Neuronal stem cell (in vitro differentiated cells): ENCODE measurements at regions not wholly inside any gene's neighbourhood (a gene's known extent, or its start where the extent isn't known, plus 50 kb on each side); places are given as distances from the start of the nearest gene placed in this dataset.

Source experiments
- DNase-seq: peaks from one replicate; pipeline ENCODE4 v3.0.0-alpha.2; 2013; ENCODE audit warnings: low spot score
- H2AFZ ChIP-seq: one replicate; pipeline ENCODE4 v1.6.1; 2013; ENCODE audit warnings: mild to moderate bottlenecking, low read length, inconsistent platforms
- H2AK5ac ChIP-seq: 2 replicates; pipeline ENCODE4 v1.6.1; 2013; ENCODE audit warnings: low read depth, mild to moderate bottlenecking, inconsistent platforms, low read length, moderate library complexity, mixed read lengths
- H2BK120ac ChIP-seq: 2 replicates; pipeline ENCODE4 v1.6.1; 2013; ENCODE audit warnings: low read depth, mild to moderate bottlenecking, inconsistent platforms, low read length, moderate library complexity, mixed read lengths
- H2BK12ac ChIP-seq: one replicate; pipeline ENCODE4 v1.6.1; 2013; ENCODE audit warnings: low read length, inconsistent platforms
- H2BK15ac ChIP-seq: 2 replicates; pipeline ENCODE4 v1.6.1; 2013; ENCODE audit warnings: mild to moderate bottlenecking, low read length, inconsistent platforms, mixed read lengths
- H2BK5ac ChIP-seq: one replicate; pipeline ENCODE4 v1.6.1; 2013; ENCODE audit warnings: inconsistent platforms, mild to moderate bottlenecking, low read length, moderate library complexity
- H3K14ac ChIP-seq: one replicate; pipeline ENCODE4 v1.6.1; 2013; ENCODE audit warnings: low read length, inconsistent platforms
- H3K18ac ChIP-seq: 2 replicates; pipeline ENCODE4 v1.6.1; 2013; ENCODE audit warnings: low read length, inconsistent platforms
- H3K23ac ChIP-seq: 2 replicates; pipeline ENCODE4 v1.6.1; 2013; ENCODE audit warnings: low read depth, mild to moderate bottlenecking, mixed read lengths, low read length, inconsistent platforms; ENCODE audit not compliant: poor library complexity
- H3K27ac ChIP-seq: replicated peaks from 3 replicates; pipeline ENCODE4 v1.5.1; 2013; ENCODE audit warnings: low read length, inconsistent platforms
- H3K27me3 ChIP-seq, 3 experiments: 2 replicates each; pipeline ENCODE4 v1.6.1; 2013; ENCODE audit warnings: low read length in 3 of 3, mild to moderate bottlenecking in 2 of 3, inconsistent platforms in 1 of 3, low read depth in 1 of 3, mixed read lengths in 1 of 3, moderate library complexity in 1 of 3; ENCODE audit not compliant: control insufficient read depth in 3 of 3, insufficient read depth in 3 of 3
- H3K36me3 ChIP-seq, 2 donors: replicated peaks in 1 of 2; 2 replicates each; pipeline ENCODE4 v1.6.1; 2013; ENCODE audit warnings: low read length in 2 of 2; ENCODE audit not compliant: control insufficient read depth in 2 of 2, insufficient read depth in 2 of 2
- H3K4ac ChIP-seq: 2 replicates; pipeline ENCODE4 v1.6.1; 2013; ENCODE audit warnings: inconsistent platforms, mild to moderate bottlenecking, low read length, moderate library complexity
- H3K4me1 ChIP-seq, 2 donors: 1 replicate in 1 of 2; 2 replicates in 1 of 2; pipeline ENCODE4 v1.6.1; 2013; ENCODE audit warnings: low read length in 2 of 2, low read depth in 1 of 2; ENCODE audit not compliant: control insufficient read depth in 2 of 2, insufficient read depth in 1 of 2
- H3K4me2 ChIP-seq: one replicate; pipeline ENCODE4 v1.6.1; 2013; ENCODE audit warnings: mild to moderate bottlenecking, low read length, inconsistent platforms; ENCODE audit not compliant: insufficient read depth, poor library complexity, severe bottlenecking
- H3K4me3 ChIP-seq, 2 donors: 2 replicates each; pipeline ENCODE4 v1.5.1; 2013; ENCODE audit warnings: low read length in 2 of 2, mild to moderate bottlenecking in 2 of 2, inconsistent platforms in 1 of 2, moderate library complexity in 1 of 2
- H3K79me1 ChIP-seq: one replicate; pipeline ENCODE4 v1.6.1; 2013; ENCODE audit warnings: low read depth, mild to moderate bottlenecking, inconsistent platforms, low read length, moderate library complexity
- H3K9ac ChIP-seq: one replicate; pipeline ENCODE4 v1.6.1; 2013; ENCODE audit warnings: mild to moderate bottlenecking, low read depth, low read length, inconsistent platforms; ENCODE audit not compliant: poor library complexity
- H3K9me3 ChIP-seq, 2 donors: replicated peaks in 1 of 2; 2 replicates each; pipeline versions ENCODE3 to v1.6.1; 2013; ENCODE audit warnings: low read length in 2 of 2, mild to moderate bottlenecking in 2 of 2, inconsistent platforms in 1 of 2, low read depth in 1 of 2, mixed read lengths in 1 of 2, moderate library complexity in 1 of 2; ENCODE audit not compliant: control insufficient read depth in 2 of 2, insufficient read depth in 1 of 2
- H4K8ac ChIP-seq: one replicate; pipeline ENCODE4 v1.6.1; 2013; ENCODE audit warnings: low read depth, mild to moderate bottlenecking, inconsistent platforms, low read length, moderate library complexity
- H4K91ac ChIP-seq: one replicate; pipeline ENCODE4 v1.6.1; 2013; ENCODE audit warnings: low read length, low read depth, mild to moderate bottlenecking, inconsistent platforms; ENCODE audit not compliant: poor library complexity
- WGBS, 2 donors: extraction: QIAGEN DNeasy Blood & Tissue Kit; methylation state at CpG; one replicate each; pipeline ENCODE4 v1.1.7; 2013; ENCODE audit warnings: missing lambda C conversion rate in 2 of 2, mixed read lengths in 1 of 2; ENCODE audit not compliant: insufficient read length in 2 of 2, insufficient replicate concordance in 1 of 2; ENCODE audit errors: extremely low coverage in 2 of 2; 5-methylcytosine and 5-hydroxymethylcytosine counted together

DNA sequence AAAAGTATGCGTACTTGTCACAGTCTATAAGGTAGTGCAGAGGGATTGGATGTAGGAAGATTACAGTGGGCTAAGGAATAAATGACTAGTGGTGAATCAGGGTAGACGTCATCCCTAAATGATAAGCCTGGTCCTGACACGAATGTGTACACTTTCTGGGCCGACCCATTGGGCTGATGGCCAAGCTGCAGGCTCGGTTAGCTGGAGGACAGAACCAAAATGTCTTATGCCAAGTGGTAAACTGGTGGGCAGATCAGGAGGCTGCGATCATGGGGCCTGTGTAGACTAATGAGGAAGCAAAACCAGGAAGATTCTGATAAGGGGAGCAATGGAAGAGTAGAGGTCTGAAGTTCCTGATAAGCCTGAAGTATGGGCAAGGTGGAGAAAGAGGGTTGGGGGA, 272.8 kb upstream of the GATB start:
- WGBS, 2 donors, result no CpG with 5 or more reads among the region's 6 CpGs
- Histone ChIP-seq H2AK5ac (no peak overlapping the region), H2BK5ac (no peak overlapping the region), H3K4me2 (no peak overlapping the region), H2BK120ac (no peak overlapping the region), H4K91ac (no peak overlapping the region), H3K79me1 (no peaks in the 10 kb centered on the region), H2AFZ (no peak overlapping the region), H3K27ac (no peak overlapping the region), H2BK15ac (no peak overlapping the region), H3K4ac (no peak overlapping the region), H3K18ac (no peak overlapping the region), H4K8ac (no peak overlapping the region), H3K4me3 (no peak overlapping the region), H3K14ac (no peak overlapping the region), H3K23ac (no peak overlapping the region), H3K4me1 (no peaks in the 10 kb centered on the region), H3K9ac (no peak overlapping the region), H2BK12ac (no peak overlapping the region), H3K27me3 (no peaks in the 10 kb centered on the region), H3K9me3 (no peaks in the 10 kb centered on the region), H3K36me3 (no peaks in the 10 kb centered on the region)
- no peak for DNase-seq

DNA sequence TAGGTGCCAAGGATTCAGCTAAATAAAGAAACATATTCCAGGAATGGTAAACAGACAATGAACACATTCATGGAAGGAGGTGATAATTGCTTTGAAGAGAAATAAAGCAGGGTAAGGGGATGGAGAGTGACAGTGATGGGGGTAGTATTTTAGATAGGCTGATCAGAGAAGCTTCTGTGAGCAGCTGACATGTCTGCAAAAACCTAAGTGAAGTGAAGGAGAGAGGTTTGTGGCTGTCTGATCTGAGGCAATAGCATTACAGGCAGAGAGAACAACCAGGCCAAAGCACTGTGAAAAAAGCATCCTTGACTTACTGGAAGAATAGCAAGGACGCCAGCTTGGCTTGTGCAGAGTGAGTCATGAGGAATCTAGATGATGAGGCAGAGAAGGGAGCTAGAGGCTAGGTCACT, 271.9 kb upstream of the GATB start:
- Histone ChIP-seq H3K4ac (no peak overlapping the region), H3K9me3 (no peaks in the 10 kb centered on the region), H3K14ac (no peak overlapping the region), H2AK5ac (no peak overlapping the region), H3K27me3 (no peaks in the 10 kb centered on the region), H2BK5ac (no peak overlapping the region), H3K79me1 (no peaks in the 10 kb centered on the region), H3K4me2 (no peak overlapping the region), H4K91ac (no peak overlapping the region), H3K23ac (no peak overlapping the region), H3K18ac (no peak overlapping the region), H2BK120ac (no peak overlapping the region), H4K8ac (no peak overlapping the region), H3K9ac (no peak overlapping the region), H3K4me1 (no peaks in the 10 kb centered on the region), H2BK12ac (no peak overlapping the region), H3K4me3 (no peak overlapping the region), H3K27ac (no peak overlapping the region), H2AFZ (no peak overlapping the region), H2BK15ac (no peak overlapping the region), H3K36me3 (no peaks in the 10 kb centered on the region)
- WGBS, 2 donors, result no CpG with 5 or more reads among the region's 1 CpG
- DNase-seq, result no peak

DNA sequence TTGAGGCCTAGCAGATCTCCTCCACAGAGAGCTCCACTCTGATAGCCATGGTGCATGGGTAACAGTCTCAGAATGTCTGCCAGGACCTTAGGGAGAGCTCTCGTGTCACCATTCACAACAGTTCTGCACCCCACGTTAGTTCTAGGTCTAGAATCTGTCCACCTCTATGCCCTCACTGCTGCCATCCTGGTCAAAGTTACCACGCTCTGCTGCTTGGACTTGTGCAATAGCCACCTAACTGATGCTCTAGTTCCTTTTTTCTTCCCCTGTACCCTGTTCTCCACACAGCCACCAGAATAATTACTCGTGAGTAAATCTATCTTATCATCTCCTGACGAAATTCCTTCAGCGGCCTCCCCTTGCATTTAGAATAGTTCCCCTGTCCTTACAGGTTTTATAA, 268.8 kb upstream of the GATB start:
- no peak overlapping the region for H4K91ac ChIP-seq
- no CpG with 5 or more reads among the region's 6 CpGs for WGBS, 2 donors
- H3K36me3 ChIP-seq, result no peaks in the 10 kb centered on the region
- H3K23ac ChIP-seq, result no peak overlapping the region
- H3K9me3 ChIP-seq, result no peaks in the 10 kb centered on the region
- no peak overlapping the region for H4K8ac ChIP-seq
- no peak overlapping the region for H2AFZ ChIP-seq
- H2BK15ac ChIP-seq, result no peak overlapping the region
- no peak overlapping the region for H2BK120ac ChIP-seq
- no peak overlapping the region for H2AK5ac ChIP-seq
- no peak overlapping the region for H3K4me2 ChIP-seq
- no peaks in the 10 kb centered on the region for H3K27me3 ChIP-seq
- no peak overlapping the region for H3K4me3 ChIP-seq
- H2BK12ac ChIP-seq, result no peak overlapping the region
- no peak overlapping the region for H3K9ac ChIP-seq
- H3K4ac ChIP-seq, result no peak overlapping the region
- DNase-seq, result no peak
- H3K27ac ChIP-seq, result no peak overlapping the region
- H3K18ac ChIP-seq, result no peak overlapping the region
- H3K79me1 ChIP-seq, result no peaks in the 10 kb centered on the region
- no peaks in the 10 kb centered on the region for H3K4me1 ChIP-seq
- no peak overlapping the region for H3K14ac ChIP-seq
- no peak overlapping the region for H2BK5ac ChIP-seq

DNA sequence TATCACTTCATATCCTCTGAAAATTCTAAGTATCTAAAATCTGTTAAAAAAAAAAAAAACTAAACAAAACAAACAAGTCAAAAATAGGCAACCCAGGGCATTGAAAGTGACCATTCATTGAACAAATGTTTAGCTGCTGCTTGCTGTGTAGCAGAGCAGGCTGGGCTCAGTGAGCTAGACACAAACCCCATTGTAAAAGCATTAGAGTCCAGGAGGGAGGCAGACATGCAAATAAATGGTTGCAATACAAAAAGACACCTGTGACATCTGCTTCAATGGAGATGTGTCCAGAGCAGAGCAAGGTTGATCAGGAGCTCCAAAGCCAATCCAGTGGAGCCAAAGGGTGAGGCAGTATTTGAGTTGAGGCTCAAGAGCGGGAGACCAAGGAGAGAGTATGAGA, 267.3 kb upstream of the GATB start:
- Histone ChIP-seq H4K91ac (no peak overlapping the region), H4K8ac (no peak overlapping the region), H3K27me3 (no peaks in the 10 kb centered on the region), H3K79me1 (no peaks in the 10 kb centered on the region), H3K23ac (no peak overlapping the region), H3K27ac (no peak overlapping the region), H2BK15ac (no peak overlapping the region), H2BK12ac (no peak overlapping the region), H2AK5ac (no peak overlapping the region), H3K36me3 (no peaks in the 10 kb centered on the region), H3K4me3 (no peak overlapping the region), H3K18ac (no peak overlapping the region), H2AFZ (no peak overlapping the region), H3K4me1 (no peaks in the 10 kb centered on the region), H3K9me3 (no peaks in the 10 kb centered on the region), H3K14ac (no peak overlapping the region), H3K4me2 (no peak overlapping the region), H2BK120ac (no peak overlapping the region), H3K4ac (no peak overlapping the region), H2BK5ac (no peak overlapping the region), H3K9ac (no peak overlapping the region)
- no CpG with 5 or more reads among the region's 1 CpG for WGBS, 2 donors
- no peak for DNase-seq
